ENCODE measurements at regions not wholly inside any gene's neighbourhood (a gene's known extent, or its start where the extent isn't known, plus 50 kb on each side); places are given as distances from the start of the nearest gene placed in this dataset.
"Not testable (repeated sequence)": the region's sequence is repeated elsewhere in the genome, so short reads cannot be mapped to it uniquely, and the experiment has no call there.

GRCh38 chr17:71098071-71098470, 928.7 kb downstream of the KCNJ2 start:
- Histone ChIP-seq H3K36me3 (no peaks in the 10 kb centered on the region), H3K27me3 (no peaks in the 10 kb centered on the region), H3K4me1 (no peaks in the 10 kb centered on the region), H3K27ac (replicated peaks in 1 of 4) (no peak overlapping the region), H3K4me3 (no peak overlapping the region), H3K9me3 (peaks cover 0 to 4% (median 0%) of the 10 kb centered on the region in 4 donors)
- TF ChIP-seq POLR2AphosphoS5 (IDR thresholded peaks at IDR 0.05) (no peak), EP300 (IDR thresholded peaks at IDR 0.05) (no peak), CTCF (IDR thresholded peaks at IDR 0.05) (no peak), POLR2A (IDR thresholded peaks at IDR 0.05; ENCODE audit: low read depth) (no peak)
- intact Hi-C loops (cut with DNase I) = no loop called here
- 72% methylated on average over 4 of the region's 4 CpGs for WGBS
- no peak for DNase-seq (ENCODE audit: extremely low spot score)

GRCh38 chr17:71099003-71099714, 929.8 kb downstream of the KCNJ2 start:
- H3K9me3 ChIP-seq = peaks cover 0 to 4% (median 0%) of the 10 kb centered on the region in 4 donors
- WGBS = 50% methylated on average over 5 of the region's 5 CpGs
- no peaks in the 10 kb centered on the region for H3K27me3 ChIP-seq
- H3K27ac ChIP-seq (replicated peaks in 1 of 4) = no peak overlapping the region
- no peak overlapping the region for H3K4me3 ChIP-seq
- no peaks in the 10 kb centered on the region for H3K36me3 ChIP-seq
- TF ChIP-seq CTCF (IDR thresholded peaks at IDR 0.05) = no peak
- TF ChIP-seq POLR2AphosphoS5 (IDR thresholded peaks at IDR 0.05) = no peak
- TF ChIP-seq EP300 (IDR thresholded peaks at IDR 0.05) = no peak
- no peak for TF ChIP-seq POLR2A (IDR thresholded peaks at IDR 0.05; ENCODE audit: low read depth)
- DNase-seq (ENCODE audit: extremely low spot score) = no peak
- H3K4me1 ChIP-seq = no peaks in the 10 kb centered on the region
- intact Hi-C loops (cut with DNase I) = no loop called here

DNA sequence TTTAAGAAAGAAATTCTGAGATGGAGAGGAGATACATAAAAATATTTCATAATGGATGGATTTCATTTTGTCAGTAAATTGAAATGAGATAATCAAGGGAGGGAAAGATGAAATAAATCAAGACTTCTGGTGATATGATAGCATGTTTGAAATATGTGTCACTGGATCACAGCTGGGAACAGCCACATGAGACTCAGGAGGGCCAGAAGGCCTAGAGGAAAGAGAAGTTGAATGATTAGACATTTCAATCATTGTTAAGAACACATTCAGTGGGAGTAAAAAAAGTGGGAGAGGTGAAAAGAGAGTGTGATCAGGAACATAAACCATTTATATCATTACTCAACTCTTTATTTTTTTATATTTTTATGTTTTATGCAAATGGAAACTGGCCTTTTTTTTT, 933.4 kb downstream of the KCNJ2 start:
- Histone ChIP-seq H3K9me3 (peaks cover 0 to 4% (median 0%) of the 10 kb centered on the region in 4 donors), H3K4me3 (no peak overlapping the region), H3K4me1 (no peaks in the 10 kb centered on the region), H3K36me3 (no peaks in the 10 kb centered on the region), H3K27ac (replicated peaks in 1 of 4) (no peak overlapping the region), H3K27me3 (no peaks in the 10 kb centered on the region)
- no peak for TF ChIP-seq POLR2AphosphoS5 (IDR thresholded peaks at IDR 0.05)
- TF ChIP-seq POLR2A (IDR thresholded peaks at IDR 0.05; ENCODE audit: low read depth) = no peak
- TF ChIP-seq EP300 (IDR thresholded peaks at IDR 0.05) = no peak
- no peak for TF ChIP-seq CTCF (IDR thresholded peaks at IDR 0.05)
- intact Hi-C loops (cut with DNase I) = no loop called here
- DNase-seq (ENCODE audit: extremely low spot score) = no peak

- TF ChIP-seq CTCF (IDR thresholded peaks at IDR 0.05) (no peak), POLR2AphosphoS5 (IDR thresholded peaks at IDR 0.05) (no peak), POLR2A (IDR thresholded peaks at IDR 0.05; ENCODE audit: low read depth) (no peak), EP300 (IDR thresholded peaks at IDR 0.05) (no peak)
- no peak overlapping the region for H3K4me3 ChIP-seq
- intact Hi-C loops (cut with DNase I) = no loop called here
- H3K27me3 ChIP-seq = no peaks in the 10 kb centered on the region
- no peak overlapping the region for H3K27ac ChIP-seq (replicated peaks in 1 of 4)
- H3K4me1 ChIP-seq = no peaks in the 10 kb centered on the region
- no peaks in the 10 kb centered on the region for H3K36me3 ChIP-seq
- H3K9me3 ChIP-seq = peaks cover 0 to 1% (median 0%) of the 10 kb centered on the region in 4 donors
- no peak for DNase-seq (ENCODE audit: extremely low spot score)
These were observed 934.9 kb downstream of the KCNJ2 start for GRCh38 chr17:71104225-71104624.

- not testable (repeated sequence) for H3K27me3 ChIP-seq
These were observed 936.7 kb downstream of the KCNJ2 start for GRCh38 chr17:71106056-71106455.

More at GRCh38 chr17:71106056-71106455, 936.7 kb downstream of the KCNJ2 start:
- H3K4me1 ChIP-seq; H3K27ac ChIP-seq (replicated peaks in 1 of 4); intact Hi-C loops (cut with DNase I); H3K9me3 ChIP-seq; H3K36me3 ChIP-seq; H3K4me3 ChIP-seq; DNase-seq (ENCODE audit: extremely low spot score): not testable (repeated sequence)
